22Rv1 (cell line): ENCODE measurements at regions not wholly inside any gene's neighbourhood (a gene's known extent, or its start where the extent isn't known, plus 50 kb on each side); places are given as distances from the start of the nearest gene placed in this dataset.
"Not testable (repeated sequence)": the region's sequence is repeated elsewhere in the genome, so short reads cannot be mapped to it uniquely, and the experiment has no call there.

Experiments used
- CTCF ChIP-seq: fragments of 450-650 bp; IDR thresholded peaks from 2 replicates; pipeline ENCODE4 v1.5.1; 2017; ENCODE audit warnings: mild to moderate bottlenecking
- ZFX ChIP-seq: fragments of 450-650 bp; IDR thresholded peaks from 2 replicates; pipeline ENCODE4 v1.6.1; 2017; ENCODE audit warnings: antibody characterized with exemption, borderline replicate concordance

GRCh38 chr6:22171006-22171405 lies 125.8 kb downstream of the PRL start:
- TF ChIP-seq CTCF, ZFX: not testable (repeated sequence)
